B cell (primary cell): ENCODE measurements at regions not wholly inside any gene's neighbourhood (a gene's known extent, or its start where the extent isn't known, plus 50 kb on each side); places are given as distances from the start of the nearest gene placed in this dataset.

ENCODE experiments used
- EZH2 ChIP-seq: IDR thresholded peaks from 2 replicates; pipeline ENCODE4 v1.6.1; 2012; ENCODE audit warnings: borderline replicate concordance, low read depth, mild to moderate bottlenecking, moderate library complexity, low read length; ENCODE audit not compliant: insufficient read depth, poor library complexity, severe bottlenecking
- TF ChIP-seq, protein P1 (sequence below): fragments of 200-600 bp; IDR thresholded peaks from one replicate; pipeline ENCODE4 v1.8.0; 2022; ENCODE audit warnings: antibody characterized with exemption, mild to moderate bottlenecking

DNA sequence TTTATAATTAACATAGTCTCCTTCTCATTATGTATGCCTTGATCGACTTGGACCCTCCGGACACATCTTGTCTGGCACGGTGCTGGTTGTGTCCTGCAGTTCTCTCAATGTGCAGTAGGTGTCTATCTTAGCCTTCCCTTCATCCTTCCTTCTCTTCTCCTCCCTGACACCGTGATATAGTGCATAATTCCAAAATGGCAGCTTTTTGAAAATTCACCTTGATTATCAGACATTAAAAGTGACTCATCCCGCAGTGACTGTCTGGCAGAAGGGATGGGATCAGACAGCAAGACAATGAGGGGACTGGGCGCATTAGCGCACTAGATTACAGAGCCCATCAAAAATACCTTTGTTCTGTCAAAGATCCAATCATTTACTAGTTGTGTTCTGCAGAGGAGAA is 70.0 kb upstream of the PMFBP1 start:
- TF ChIP-seq, protein P1, sequence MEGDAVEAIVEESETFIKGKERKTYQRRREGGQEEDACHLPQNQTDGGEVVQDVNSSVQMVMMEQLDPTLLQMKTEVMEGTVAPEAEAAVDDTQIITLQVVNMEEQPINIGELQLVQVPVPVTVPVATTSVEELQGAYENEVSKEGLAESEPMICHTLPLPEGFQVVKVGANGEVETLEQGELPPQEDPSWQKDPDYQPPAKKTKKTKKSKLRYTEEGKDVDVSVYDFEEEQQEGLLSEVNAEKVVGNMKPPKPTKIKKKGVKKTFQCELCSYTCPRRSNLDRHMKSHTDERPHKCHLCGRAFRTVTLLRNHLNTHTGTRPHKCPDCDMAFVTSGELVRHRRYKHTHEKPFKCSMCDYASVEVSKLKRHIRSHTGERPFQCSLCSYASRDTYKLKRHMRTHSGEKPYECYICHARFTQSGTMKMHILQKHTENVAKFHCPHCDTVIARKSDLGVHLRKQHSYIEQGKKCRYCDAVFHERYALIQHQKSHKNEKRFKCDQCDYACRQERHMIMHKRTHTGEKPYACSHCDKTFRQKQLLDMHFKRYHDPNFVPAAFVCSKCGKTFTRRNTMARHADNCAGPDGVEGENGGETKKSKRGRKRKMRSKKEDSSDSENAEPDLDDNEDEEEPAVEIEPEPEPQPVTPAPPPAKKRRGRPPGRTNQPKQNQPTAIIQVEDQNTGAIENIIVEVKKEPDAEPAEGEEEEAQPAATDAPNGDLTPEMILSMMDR: peak; percentile 23
- no peak for TF ChIP-seq EZH2
